ENCODE measurements at regions not wholly inside any gene's neighbourhood (a gene's known extent, or its start where the extent isn't known, plus 50 kb on each side); places are given as distances from the start of the nearest gene placed in this dataset.

GRCh38 chr1:5254131-5254725 lies 599.8 kb downstream of the AJAP1 start (continued):
- TF ChIP-seq, protein P1, sequence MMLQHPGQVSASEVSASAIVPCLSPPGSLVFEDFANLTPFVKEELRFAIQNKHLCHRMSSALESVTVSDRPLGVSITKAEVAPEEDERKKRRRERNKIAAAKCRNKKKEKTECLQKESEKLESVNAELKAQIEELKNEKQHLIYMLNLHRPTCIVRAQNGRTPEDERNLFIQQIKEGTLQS (CRISPR knock-in tag; conservative IDR thresholded peaks at IDR 0.05), result no peak
- TF ChIP-seq CREB1 (CRISPR knock-in tag; IDR thresholded peaks at IDR 0.05), result no peak

DNA sequence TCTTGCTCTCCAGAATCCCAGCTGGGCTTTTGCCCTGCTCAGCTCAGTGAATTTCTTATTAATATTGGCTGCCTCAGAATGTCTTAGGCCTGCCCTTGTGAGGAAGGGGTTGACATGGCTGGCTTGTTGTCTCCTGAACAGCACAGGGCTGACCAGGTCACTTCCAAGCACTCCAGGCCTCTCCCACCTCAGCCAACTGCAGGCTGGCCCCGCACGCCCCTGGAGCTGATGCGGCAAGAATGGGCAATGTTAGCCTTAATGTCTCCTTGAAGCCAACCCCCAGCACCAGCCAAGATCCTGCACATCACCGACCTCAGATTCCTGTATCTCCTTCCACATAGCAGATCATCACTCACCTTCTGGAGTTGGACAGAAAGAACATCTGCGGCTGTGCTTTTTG lies 598.6 kb downstream of the AJAP1 start:
- H3K9me3 Mint-ChIP-seq, result peaks cover 84% of the 10 kb centered on the region
- ATAC-seq, result no peak
- H3K27ac Mint-ChIP-seq, result no peak overlapping the region
- H3K27me3 Mint-ChIP-seq (ENCODE audit: low read depth), result peaks cover 15% of the 10 kb centered on the region
- DNase-seq (ENCODE audit: low spot score), result no peak
- H3K36me3 Mint-ChIP-seq, result peaks cover 74% of the 10 kb centered on the region
- TF ChIP-seq ZNF425 (CRISPR knock-in tag; conservative IDR thresholded peaks at IDR 0.05) (no peak), ZNF396 (CRISPR knock-in tag; IDR thresholded peaks at IDR 0.05; ENCODE audit: borderline replicate concordance) (no peak), NR2C2 (CRISPR knock-in tag; IDR thresholded peaks at IDR 0.05) (no peak), OVOL2 (CRISPR knock-in tag; IDR thresholded peaks at IDR 0.05; ENCODE audit: borderline replicate concordance) (no peak), TEAD4 (CRISPR knock-in tag; IDR thresholded peaks at IDR 0.05) (no peak), GTF2I (CRISPR knock-in tag; conservative IDR thresholded peaks at IDR 0.05) (no peak), NFATC4 (CRISPR knock-in tag; IDR thresholded peaks at IDR 0.05) (no peak), ZNF219 (CRISPR knock-in tag; IDR thresholded peaks at IDR 0.05; ENCODE audit: borderline replicate concordance) (no peak), ZNF121 (CRISPR knock-in tag; IDR thresholded peaks at IDR 0.05) (no peak), E2F1 (CRISPR knock-in tag; IDR thresholded peaks at IDR 0.05) (no peak), TCF7 (CRISPR knock-in tag; IDR thresholded peaks at IDR 0.05; ENCODE audit: low read depth) (no peak), JUN (CRISPR knock-in tag; IDR thresholded peaks at IDR 0.05) (no peak), NFE2L1 (CRISPR knock-in tag; IDR thresholded peaks at IDR 0.05) (no peak), ZNF232 (CRISPR knock-in tag; IDR thresholded peaks at IDR 0.05) (no peak), CBFB (CRISPR knock-in tag; IDR thresholded peaks at IDR 0.05; ENCODE audit: low read depth) (no peak)
- TF ChIP-seq, protein P1 (CRISPR knock-in tag; conservative IDR thresholded peaks at IDR 0.05), result no peak
- TF ChIP-seq, protein P2, sequence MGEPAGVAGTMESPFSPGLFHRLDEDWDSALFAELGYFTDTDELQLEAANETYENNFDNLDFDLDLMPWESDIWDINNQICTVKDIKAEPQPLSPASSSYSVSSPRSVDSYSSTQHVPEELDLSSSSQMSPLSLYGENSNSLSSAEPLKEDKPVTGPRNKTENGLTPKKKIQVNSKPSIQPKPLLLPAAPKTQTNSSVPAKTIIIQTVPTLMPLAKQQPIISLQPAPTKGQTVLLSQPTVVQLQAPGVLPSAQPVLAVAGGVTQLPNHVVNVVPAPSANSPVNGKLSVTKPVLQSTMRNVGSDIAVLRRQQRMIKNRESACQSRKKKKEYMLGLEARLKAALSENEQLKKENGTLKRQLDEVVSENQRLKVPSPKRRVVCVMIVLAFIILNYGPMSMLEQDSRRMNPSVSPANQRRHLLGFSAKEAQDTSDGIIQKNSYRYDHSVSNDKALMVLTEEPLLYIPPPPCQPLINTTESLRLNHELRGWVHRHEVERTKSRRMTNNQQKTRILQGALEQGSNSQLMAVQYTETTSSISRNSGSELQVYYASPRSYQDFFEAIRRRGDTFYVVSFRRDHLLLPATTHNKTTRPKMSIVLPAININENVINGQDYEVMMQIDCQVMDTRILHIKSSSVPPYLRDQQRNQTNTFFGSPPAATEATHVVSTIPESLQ (CRISPR knock-in tag; IDR thresholded peaks at IDR 0.05), result no peak
- TF ChIP-seq, protein P3, sequence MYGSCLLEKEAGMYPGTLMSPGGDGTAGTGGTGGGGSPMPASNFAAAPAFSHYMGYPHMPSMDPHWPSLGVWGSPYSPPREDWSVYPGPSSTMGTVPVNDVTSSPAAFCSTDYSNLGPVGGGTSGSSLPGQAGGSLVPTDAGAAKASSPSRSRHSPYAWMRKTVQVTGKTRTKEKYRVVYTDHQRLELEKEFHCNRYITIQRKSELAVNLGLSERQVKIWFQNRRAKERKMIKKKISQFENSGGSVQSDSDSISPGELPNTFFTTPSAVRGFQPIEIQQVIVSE (CRISPR knock-in tag; IDR thresholded peaks at IDR 0.05; ENCODE audit: borderline replicate concordance), result no peak
- no peak overlapping the region for H3K4me3 Mint-ChIP-seq
- POLR2A ChIA-PET, result no interaction called here
- CTCF ChIA-PET, result no interaction called here
- no peaks in the 10 kb centered on the region for H3K4me1 Mint-ChIP-seq

Measured in WTC11 (cell line).